OCI-LY7 (cell line): ENCODE measurements at regions not wholly inside any gene's neighbourhood (a gene's known extent, or its start where the extent isn't known, plus 50 kb on each side); places are given as distances from the start of the nearest gene placed in this dataset.

Experiments
- BruUV-seq: library from RNA; stranded (reverse); fragments of 400-500 nt; replicated peaks from 2 replicates; lab custom pipeline; 2021; lab: Mats Ljungman, UMichigan
- CTCF ChIA-PET: fragments of 300-600 bp; sonication (Branson Sonifier 250); formaldehyde crosslinking; loops from one replicate; lab custom pipeline; 2022; ENCODE audit warnings: antibody characterized with exemption; ENCODE audit not compliant: unreplicated experiment; lab: Charles Lee
- POLR2A ChIA-PET: fragments of 300-600 bp; sonication (Branson Sonifier 250); formaldehyde crosslinking; loops from one replicate; lab custom pipeline; 2022; ENCODE audit warnings: antibody characterized with exemption; lab: Charles Lee
- DNase-seq: peaks from one replicate; pipeline ENCODE4 v3.0.0-alpha.2; 2015; ENCODE audit warnings: low spot score
- H2AFZ ChIP-seq: fragments of 200-600 bp; sonication (generic), shearing (Covaris generic); 2 replicates; pipeline ENCODE4 v1.6.1; 2014; ENCODE audit warnings: mild to moderate bottlenecking, antibody characterized with exemption, low read length, moderate library complexity
- H3K27ac ChIP-seq: fragments of 200-600 bp; sonication (generic); 2 replicates; pipeline ENCODE4 v1.5.1; 2014; ENCODE audit warnings: mixed run types, low read depth, mild to moderate bottlenecking, moderate library complexity, low read length, inconsistent platforms; ENCODE audit not compliant: poor library complexity, severe bottlenecking
- H3K36me3 ChIP-seq: fragments of 200-600 bp; sonication (generic); 2 replicates; pipeline ENCODE4 v1.6.1; 2014; ENCODE audit warnings: mild to moderate bottlenecking, antibody characterized with exemption, low read length, moderate library complexity, mixed read lengths; ENCODE audit not compliant: insufficient read depth
- H3K4me1 ChIP-seq: fragments of 200-600 bp; sonication (generic); 2 replicates; pipeline ENCODE4 v1.5.1; 2014; ENCODE audit warnings: mild to moderate bottlenecking, low read length; ENCODE audit not compliant: insufficient read depth, poor library complexity, severe bottlenecking
- H3K4me2 ChIP-seq: fragments of 200-600 bp; sonication (generic); 2 replicates; pipeline ENCODE4 v1.6.1; 2014; ENCODE audit warnings: mild to moderate bottlenecking, low read length
- H3K4me3 ChIP-seq: fragments of 200-600 bp; sonication (generic); 2 replicates; pipeline ENCODE4 v1.5.1; 2014; ENCODE audit warnings: mild to moderate bottlenecking, low read depth, low read length; ENCODE audit not compliant: poor library complexity, severe bottlenecking
- H3K79me2 ChIP-seq: fragments of 200-600 bp; sonication (generic); 2 replicates; pipeline ENCODE4 v1.6.1; 2016; ENCODE audit warnings: low read depth, mild to moderate bottlenecking, low read length, moderate library complexity, mixed read lengths; ENCODE audit not compliant: insufficient read depth
- H3K9me2 ChIP-seq: fragments of 200-600 bp; sonication (generic); 2 replicates; pipeline ENCODE4 v1.6.1; 2016; ENCODE audit warnings: mild to moderate bottlenecking, low read length, mixed read lengths; ENCODE audit not compliant: insufficient read depth
- H3K9me3 ChIP-seq: fragments of 200-600 bp; sonication (generic); 2 replicates; pipeline ENCODE4 v1.6.1; 2014; ENCODE audit warnings: mild to moderate bottlenecking, mixed run types, low read length, mixed read lengths
- H4K20me1 ChIP-seq: fragments of 200-600 bp; sonication (generic); 2 replicates; pipeline ENCODE4 v1.6.1; 2014; ENCODE audit warnings: mild to moderate bottlenecking, antibody characterized with exemption, low read length, moderate library complexity, mixed read lengths; ENCODE audit not compliant: insufficient read depth
- EZH2phosphoT487 ChIP-seq: fragments of 200-600 bp; sonication (generic); IDR thresholded peaks from 2 replicates; pipeline ENCODE4 v1.6.1; 2018; ENCODE audit warnings: low read depth, borderline replicate concordance, mild to moderate bottlenecking, mixed run types, antibody characterized with exemption, low read length, moderate library complexity, mixed read lengths
- intact Hi-C: fragments of 100-400 bp; cut with micrococcal nuclease; formaldehyde crosslinking; loops from one replicate; pipeline ENCODE4 v1.10.0; 2022; ENCODE audit not compliant: unreplicated experiment
- TF ChIP-seq, protein P1 (sequence below): fragments of 200-600 bp; sonication (generic); conservative IDR thresholded peaks from 2 replicates; pipeline ENCODE4 v1.5.1; 2014; ENCODE audit warnings: mild to moderate bottlenecking, antibody characterized with exemption, low read length, moderate library complexity, mixed read lengths

DNA sequence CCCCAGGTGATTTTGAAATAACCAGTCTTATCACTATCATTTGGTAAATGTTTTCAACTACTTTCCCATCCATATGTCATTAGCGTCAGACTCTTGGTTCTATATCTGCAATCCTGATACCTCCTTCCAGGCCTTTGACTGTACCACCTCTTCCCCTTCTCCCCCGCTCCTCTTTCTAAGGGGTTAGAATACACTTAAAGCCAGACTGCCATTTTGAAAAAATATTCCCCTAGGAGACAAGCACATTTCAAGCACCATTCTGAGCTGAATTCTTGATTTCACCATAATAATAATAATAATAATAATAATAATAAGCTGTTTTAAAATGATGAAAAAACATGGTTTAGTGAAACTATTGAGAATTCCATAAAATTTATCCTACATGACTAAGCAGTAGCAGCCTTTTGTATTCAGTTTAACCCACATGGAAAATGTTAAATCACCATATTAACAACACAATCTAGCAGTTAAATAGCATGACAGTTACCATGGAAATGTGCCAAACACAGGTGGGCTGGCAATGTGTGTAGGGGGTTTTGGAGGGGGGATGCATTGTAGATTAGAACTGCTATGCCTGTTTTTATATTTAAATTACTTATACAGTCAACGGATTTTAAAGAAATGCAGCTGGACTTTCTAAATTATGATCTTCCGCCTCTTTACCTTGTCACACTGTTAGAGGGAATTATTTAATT is 480.2 kb upstream of the DEPDC1 start:
- no peak for TF ChIP-seq EZH2phosphoT487
- TF ChIP-seq, protein P1, sequence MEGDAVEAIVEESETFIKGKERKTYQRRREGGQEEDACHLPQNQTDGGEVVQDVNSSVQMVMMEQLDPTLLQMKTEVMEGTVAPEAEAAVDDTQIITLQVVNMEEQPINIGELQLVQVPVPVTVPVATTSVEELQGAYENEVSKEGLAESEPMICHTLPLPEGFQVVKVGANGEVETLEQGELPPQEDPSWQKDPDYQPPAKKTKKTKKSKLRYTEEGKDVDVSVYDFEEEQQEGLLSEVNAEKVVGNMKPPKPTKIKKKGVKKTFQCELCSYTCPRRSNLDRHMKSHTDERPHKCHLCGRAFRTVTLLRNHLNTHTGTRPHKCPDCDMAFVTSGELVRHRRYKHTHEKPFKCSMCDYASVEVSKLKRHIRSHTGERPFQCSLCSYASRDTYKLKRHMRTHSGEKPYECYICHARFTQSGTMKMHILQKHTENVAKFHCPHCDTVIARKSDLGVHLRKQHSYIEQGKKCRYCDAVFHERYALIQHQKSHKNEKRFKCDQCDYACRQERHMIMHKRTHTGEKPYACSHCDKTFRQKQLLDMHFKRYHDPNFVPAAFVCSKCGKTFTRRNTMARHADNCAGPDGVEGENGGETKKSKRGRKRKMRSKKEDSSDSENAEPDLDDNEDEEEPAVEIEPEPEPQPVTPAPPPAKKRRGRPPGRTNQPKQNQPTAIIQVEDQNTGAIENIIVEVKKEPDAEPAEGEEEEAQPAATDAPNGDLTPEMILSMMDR: no peak
- no peak overlapping the region for H3K4me2 ChIP-seq
- POLR2A ChIA-PET: no interaction called here
- BruUV-seq: no TSS peak
- H3K36me3 ChIP-seq: no peaks in the 10 kb centered on the region
- CTCF ChIA-PET: no interaction called here
- H3K4me1 ChIP-seq: no peaks in the 10 kb centered on the region
- no peak for DNase-seq
- H3K9me2 ChIP-seq: no peaks in the 10 kb centered on the region
- no peaks in the 10 kb centered on the region for H4K20me1 ChIP-seq
- no peaks in the 10 kb centered on the region for H3K79me2 ChIP-seq
- H3K4me3 ChIP-seq: no peak overlapping the region
- H2AFZ ChIP-seq: no peak overlapping the region
- intact Hi-C loops: loop anchor here (1.0 kb wide), 1 partner anchor 23 kb away; no protein-coding TSS in a partner anchor
- no peak overlapping the region for H3K27ac ChIP-seq
- H3K9me3 ChIP-seq: no peaks in the 10 kb centered on the region

DNA sequence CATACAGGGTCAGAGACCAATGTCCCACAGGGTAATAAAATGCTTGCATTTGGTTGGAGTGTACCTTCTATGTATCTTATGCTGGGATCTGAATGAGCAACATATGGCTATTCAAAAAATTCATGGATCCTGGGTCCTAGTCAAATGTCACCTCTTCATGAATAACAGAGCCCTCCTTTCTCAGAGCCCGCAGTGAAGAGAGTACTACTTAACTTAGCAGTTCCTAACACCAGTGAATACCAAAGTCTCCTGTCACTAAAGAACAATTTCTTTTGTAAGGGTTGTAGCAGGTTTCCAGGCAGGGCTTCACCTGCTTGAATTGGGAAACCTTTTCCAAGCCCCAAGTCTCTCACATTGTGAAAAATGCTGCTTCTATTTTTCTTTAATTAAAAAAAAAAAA is 483.0 kb upstream of the DEPDC1 start:
- Histone ChIP-seq H3K4me3 (no peak overlapping the region), H3K4me1 (no peaks in the 10 kb centered on the region), H3K9me2 (no peaks in the 10 kb centered on the region), H4K20me1 (no peaks in the 10 kb centered on the region), H3K36me3 (no peaks in the 10 kb centered on the region), H2AFZ (no peak overlapping the region), H3K79me2 (no peaks in the 10 kb centered on the region), H3K9me3 (no peaks in the 10 kb centered on the region), H3K27ac (no peak overlapping the region), H3K4me2 (no peak overlapping the region)
- BruUV-seq: no TSS peak
- POLR2A ChIA-PET: interaction anchor here (0.5 to 1.0 kb wide), 2 partner anchors 782 to 930 kb away, joined by 3 to 4 read pairs; no protein-coding TSS in a partner anchor
- intact Hi-C loops: no loop called here
- TF ChIP-seq, protein P1: no peak
- TF ChIP-seq EZH2phosphoT487: no peak
- DNase-seq: no peak
- CTCF ChIA-PET: no interaction called here

DNA sequence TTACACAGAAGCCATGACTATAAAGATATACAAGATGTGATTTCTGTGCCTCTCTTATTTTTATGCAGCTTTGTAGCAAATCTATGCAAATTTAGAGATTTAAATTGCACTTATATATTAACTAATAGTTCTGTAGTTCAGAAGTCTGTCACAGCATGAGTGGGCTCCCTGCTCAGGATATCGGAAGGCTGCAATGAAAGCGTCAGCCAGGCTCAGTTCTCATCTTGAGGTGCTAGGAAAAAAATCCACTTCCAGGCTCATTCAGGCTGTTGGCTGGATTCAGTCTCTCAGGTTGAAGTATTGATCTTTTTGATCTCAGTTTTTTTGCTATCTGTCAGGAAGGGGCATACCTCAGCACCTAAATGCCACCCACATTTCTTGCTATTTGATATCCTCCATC is 487.4 kb upstream of the DEPDC1 start:
- TF ChIP-seq, protein P1: no peak
- TF ChIP-seq EZH2phosphoT487: no peak
- no peak overlapping the region for H3K27ac ChIP-seq
- DNase-seq: no peak
- intact Hi-C loops: no loop called here
- H3K9me2 ChIP-seq: no peaks in the 10 kb centered on the region
- no peaks in the 10 kb centered on the region for H3K9me3 ChIP-seq
- H3K4me2 ChIP-seq: no peak overlapping the region
- CTCF ChIA-PET: no interaction called here
- H3K36me3 ChIP-seq: no peaks in the 10 kb centered on the region
- H3K79me2 ChIP-seq: no peaks in the 10 kb centered on the region
- H4K20me1 ChIP-seq: no peaks in the 10 kb centered on the region
- H2AFZ ChIP-seq: no peak overlapping the region
- no peak overlapping the region for H3K4me3 ChIP-seq
- no TSS peak for BruUV-seq
- POLR2A ChIA-PET: no interaction called here
- no peaks in the 10 kb centered on the region for H3K4me1 ChIP-seq
